Activated B cell treated with CpG ODN at 0.5 μM for 24 hours (primary cell): ENCODE measurements at regions not wholly inside any gene's neighbourhood (a gene's known extent, or its start where the extent isn't known, plus 50 kb on each side); places are given as distances from the start of the nearest gene placed in this dataset.

ENCODE experiments used
- ATAC-seq: fragments of 200-7000 bp; cut with Tn5 transposase; one replicate; pipeline ENCODE4 v1.10.0; 2021; ENCODE audit warnings: low read depth, mild to moderate bottlenecking, moderate library complexity
- CTCF ChIA-PET: fragments of 350-600 bp; sonication (Branson Sonifier 250); formaldehyde crosslinking; loops from one replicate; lab custom pipeline; 2021; ENCODE audit warnings: antibody characterized with exemption; lab: Charles Lee
- POLR2A ChIA-PET: fragments of 350-600 bp; sonication (Branson Sonifier 250); formaldehyde crosslinking; loops from one replicate; lab custom pipeline; 2021; ENCODE audit warnings: antibody characterized with exemption; lab: Charles Lee
- DNase-seq: peaks from one replicate; pipeline ENCODE4 v3.0.0; 2022
- H3K27ac Mint-ChIP-seq: one replicate; pipeline ENCODE4 v1.8.0; 2020; ENCODE audit warnings: mixed read lengths
- H3K27me3 Mint-ChIP-seq: one replicate; pipeline ENCODE4 v1.8.0; 2021; ENCODE audit warnings: mixed read lengths
- H3K36me3 Mint-ChIP-seq: one replicate; pipeline ENCODE4 v1.8.0; 2021; ENCODE audit warnings: low read depth, mixed read lengths
- H3K4me1 Mint-ChIP-seq: one replicate; pipeline ENCODE4 v1.8.0; 2021; ENCODE audit warnings: mixed read lengths
- H3K4me3 Mint-ChIP-seq: one replicate; pipeline ENCODE4 v1.8.0; 2020; ENCODE audit warnings: mild to moderate bottlenecking, mixed read lengths
- H3K9me3 Mint-ChIP-seq: one replicate; pipeline ENCODE4 v1.8.0; 2020; ENCODE audit warnings: mixed read lengths
- CTCF ChIP-seq: fragments of 200-600 bp; IDR thresholded peaks from one replicate; pipeline ENCODE4 v1.8.0; 2022; ENCODE audit warnings: antibody characterized with exemption, mild to moderate bottlenecking
- intact Hi-C: fragments of 100-400 bp; cut with micrococcal nuclease; formaldehyde crosslinking; loops from one replicate; pipeline ENCODE4 v1.15.1; 2024

DNA sequence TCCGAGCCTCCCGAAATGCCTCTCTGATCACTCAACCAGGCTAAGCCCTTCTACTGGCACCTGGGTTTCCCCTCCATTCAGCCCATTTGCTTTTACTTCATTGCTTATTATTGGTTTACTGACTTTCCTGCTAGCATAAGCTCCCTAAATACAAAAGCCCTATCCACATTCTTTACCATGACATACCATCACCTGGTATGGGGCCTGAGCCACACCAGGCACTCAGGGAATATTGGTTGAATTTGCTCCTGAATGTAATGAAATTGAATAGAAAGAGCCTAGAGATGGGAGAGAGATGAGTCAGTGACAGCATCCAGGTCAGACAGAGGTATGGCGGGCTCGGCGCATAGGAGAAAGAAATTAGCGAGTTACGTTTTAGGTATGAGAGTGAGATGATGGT is 120.0 kb downstream of the CD164 start:
- Mint-ChIP-seq H3K36me3 (no peaks in the 10 kb centered on the region), H3K4me3 (no peak overlapping the region), H3K9me3 (peaks cover 3% of the 10 kb centered on the region), H3K27ac (no peak overlapping the region), H3K4me1 (peaks cover 2% of the 10 kb centered on the region), H3K27me3 (peaks cover 2% of the 10 kb centered on the region)
- ChIA-PET POLR2A (no interaction called here), CTCF (no interaction called here)
- no peak for TF ChIP-seq CTCF
- intact Hi-C loops: no loop called here
- DNase-seq (no peak), ATAC-seq (no peak)

- peaks cover 2% of the 10 kb centered on the region for H3K27me3 Mint-ChIP-seq
- DNase-seq (no peak), ATAC-seq (no peak)
- peaks cover 2% of the 10 kb centered on the region for H3K4me1 Mint-ChIP-seq
- ChIA-PET CTCF (no interaction called here), POLR2A (no interaction called here)
- H3K27ac Mint-ChIP-seq: no peak overlapping the region
- intact Hi-C loops: no loop called here
- no peak overlapping the region for H3K4me3 Mint-ChIP-seq
- H3K36me3 Mint-ChIP-seq: no peaks in the 10 kb centered on the region
- TF ChIP-seq CTCF: no peak
- peaks cover under 1% of the 10 kb centered on the region for H3K9me3 Mint-ChIP-seq
These were observed 120.5 kb downstream of the CD164 start for GRCh38 chr6:109261811-109262210.

DNA sequence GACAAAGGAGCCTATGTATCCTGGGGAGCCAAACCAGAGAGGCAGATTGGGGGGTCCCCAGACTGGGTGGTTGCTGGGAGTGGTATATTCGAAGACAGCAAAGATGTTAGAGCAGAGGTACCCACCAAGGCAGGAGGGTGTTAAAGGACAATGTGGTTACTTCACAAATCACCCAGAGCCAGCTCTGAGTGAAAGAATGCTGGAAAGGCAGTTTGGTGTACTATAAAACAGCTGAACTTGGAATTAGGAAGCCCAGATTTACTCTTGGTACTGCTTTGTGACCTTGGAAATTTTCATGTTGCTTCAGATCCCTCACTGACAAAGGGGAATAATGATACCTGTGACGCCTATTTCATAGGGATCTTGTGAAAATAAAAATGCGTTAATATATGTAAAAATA is 121.6 kb downstream of the CD164 start:
- Mint-ChIP-seq H3K9me3 (no peaks in the 10 kb centered on the region), H3K4me1 (peaks cover 2% of the 10 kb centered on the region), H3K36me3 (no peaks in the 10 kb centered on the region), H3K4me3 (no peak overlapping the region), H3K27me3 (peaks cover 2% of the 10 kb centered on the region), H3K27ac (no peak overlapping the region)
- no peak for TF ChIP-seq CTCF
- POLR2A ChIA-PET: no interaction called here
- intact Hi-C loops: no loop called here
- ATAC-seq: no peak
- CTCF ChIA-PET: no interaction called here
- DNase-seq: no peak

- ATAC-seq: no peak
- ChIA-PET POLR2A (no interaction called here), CTCF (no interaction called here)
- H3K4me3 Mint-ChIP-seq: no peak overlapping the region
- H3K36me3 Mint-ChIP-seq: no peaks in the 10 kb centered on the region
- peaks cover 2% of the 10 kb centered on the region for H3K27me3 Mint-ChIP-seq
- no peak for TF ChIP-seq CTCF
- no peak for DNase-seq
- no peaks in the 10 kb centered on the region for H3K9me3 Mint-ChIP-seq
- intact Hi-C loops: no loop called here
- H3K27ac Mint-ChIP-seq: no peak overlapping the region
- peaks cover 2% of the 10 kb centered on the region for H3K4me1 Mint-ChIP-seq
These were observed 122.1 kb downstream of the CD164 start for GRCh38 chr6:109260126-109260525.

DNA sequence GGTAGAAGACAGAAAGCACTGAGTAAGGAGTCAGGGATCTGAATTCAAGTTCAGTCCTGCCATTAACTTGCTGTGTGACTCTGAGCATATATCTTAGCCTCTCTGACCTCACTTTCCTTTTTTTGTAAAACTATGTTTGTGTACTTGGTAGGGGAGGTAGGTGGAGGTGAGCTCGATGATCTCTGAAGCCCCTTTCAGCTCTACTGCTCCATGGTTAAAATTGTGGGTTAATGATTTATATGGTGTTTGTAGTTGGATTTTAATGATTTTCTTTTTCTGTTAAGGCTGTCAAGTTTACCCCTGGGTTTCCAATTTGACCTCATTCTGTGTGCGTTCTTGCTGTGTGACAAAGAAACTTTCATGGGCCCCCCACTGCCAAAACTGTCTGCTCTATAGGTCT is 124.1 kb downstream of the CD164 start:
- no peak overlapping the region for H3K4me3 Mint-ChIP-seq
- no peak for TF ChIP-seq CTCF
- H3K9me3 Mint-ChIP-seq: no peaks in the 10 kb centered on the region
- intact Hi-C loops: no loop called here
- peaks cover under 1% of the 10 kb centered on the region for H3K4me1 Mint-ChIP-seq
- no peak overlapping the region for H3K27ac Mint-ChIP-seq
- H3K36me3 Mint-ChIP-seq: no peaks in the 10 kb centered on the region
- DNase-seq (no peak), ATAC-seq (no peak)
- ChIA-PET CTCF (no interaction called here), POLR2A (no interaction called here)
- peaks cover 8% of the 10 kb centered on the region for H3K27me3 Mint-ChIP-seq
